SK-N-SH treated with all-trans-retinoic acid at 6 μM for 48 hours (cell line): ENCODE measurements at regions not wholly inside any gene's neighbourhood (a gene's known extent, or its start where the extent isn't known, plus 50 kb on each side); places are given as distances from the start of the nearest gene placed in this dataset.

Experiments used
- ARNTL ChIP-seq: fragments of 450-650 bp; formaldehyde crosslinking; IDR thresholded peaks from 2 replicates; pipeline ENCODE4 v1.5.0; 2020; ENCODE audit warnings: low read depth, mild to moderate bottlenecking, moderate library complexity, borderline replicate concordance
- CSDC2 ChIP-seq: fragments of 250-450 bp; sonication (Bioruptor Pico); IDR thresholded peaks from 2 replicates; pipeline ENCODE4 v1.5.0; 2020; ENCODE audit warnings: mild to moderate bottlenecking, moderate library complexity
- ESRRG ChIP-seq: fragments of 250-450 bp; sonication (Bioruptor Pico); IDR thresholded peaks from 2 replicates; pipeline ENCODE4 v1.6.1; 2021; ENCODE audit warnings: mild to moderate bottlenecking
- PPARA ChIP-seq: fragments of 250-450 bp; sonication (Bioruptor Pico); IDR thresholded peaks from 2 replicates; pipeline ENCODE4 v1.5.0; 2020; ENCODE audit warnings: mild to moderate bottlenecking, borderline replicate concordance
- SNAI2 ChIP-seq: fragments of 250-450 bp; sonication (Bioruptor Pico); IDR thresholded peaks from 2 replicates; pipeline ENCODE4 v1.5.0; 2020; ENCODE audit warnings: mild to moderate bottlenecking, moderate library complexity
- TCF4 ChIP-seq: fragments of 250-450 bp; sonication (Bioruptor Pico); IDR thresholded peaks from 2 replicates; pipeline ENCODE4 v1.8.0; 2021; ENCODE audit warnings: mild to moderate bottlenecking, moderate library complexity, borderline replicate concordance
- ZC3H10 ChIP-seq: fragments of 250-450 bp; sonication (Bioruptor Pico); IDR thresholded peaks from 2 replicates; pipeline ENCODE4 v1.5.1; 2021; ENCODE audit warnings: mild to moderate bottlenecking, moderate library complexity
- ZFP3 ChIP-seq: fragments of 250-450 bp; sonication (Bioruptor Pico); IDR thresholded peaks from 2 replicates; pipeline ENCODE4 v1.5.0; 2020; ENCODE audit warnings: mild to moderate bottlenecking, moderate library complexity
- ZFP30 ChIP-seq: fragments of 450-650 bp; formaldehyde crosslinking; IDR thresholded peaks from 2 replicates; pipeline ENCODE4 v1.5.0; 2022; ENCODE audit warnings: mild to moderate bottlenecking, moderate library complexity
- ZNF8 ChIP-seq: fragments of 450-650 bp; formaldehyde crosslinking; IDR thresholded peaks from 2 replicates; pipeline ENCODE4 v1.5.0; 2020; ENCODE audit warnings: mild to moderate bottlenecking, moderate library complexity
- TF ChIP-seq, protein P1 (sequence below): fragments of 250-450 bp; sonication (Bioruptor Pico); IDR thresholded peaks from 2 replicates; pipeline ENCODE4 v1.8.0; 2020; ENCODE audit warnings: mild to moderate bottlenecking, moderate library complexity, borderline replicate concordance
- TF ChIP-seq, protein P2 (sequence below): fragments of 250-450 bp; sonication (Bioruptor Pico); IDR thresholded peaks from 2 replicates; pipeline ENCODE4 v1.5.1; 2020; ENCODE audit warnings: low read depth, mild to moderate bottlenecking, moderate library complexity
- TF ChIP-seq, protein P3 (sequence below): fragments of 250-450 bp; sonication (Bioruptor Pico); IDR thresholded peaks from 2 replicates; pipeline ENCODE4 v1.5.0; 2020; ENCODE audit warnings: mild to moderate bottlenecking, moderate library complexity
- TF ChIP-seq, protein P4 (sequence below): fragments of 250-450 bp; sonication (Bioruptor Pico); IDR thresholded peaks from 2 replicates; pipeline ENCODE4 v1.5.1; 2021; ENCODE audit warnings: mild to moderate bottlenecking, moderate library complexity

DNA sequence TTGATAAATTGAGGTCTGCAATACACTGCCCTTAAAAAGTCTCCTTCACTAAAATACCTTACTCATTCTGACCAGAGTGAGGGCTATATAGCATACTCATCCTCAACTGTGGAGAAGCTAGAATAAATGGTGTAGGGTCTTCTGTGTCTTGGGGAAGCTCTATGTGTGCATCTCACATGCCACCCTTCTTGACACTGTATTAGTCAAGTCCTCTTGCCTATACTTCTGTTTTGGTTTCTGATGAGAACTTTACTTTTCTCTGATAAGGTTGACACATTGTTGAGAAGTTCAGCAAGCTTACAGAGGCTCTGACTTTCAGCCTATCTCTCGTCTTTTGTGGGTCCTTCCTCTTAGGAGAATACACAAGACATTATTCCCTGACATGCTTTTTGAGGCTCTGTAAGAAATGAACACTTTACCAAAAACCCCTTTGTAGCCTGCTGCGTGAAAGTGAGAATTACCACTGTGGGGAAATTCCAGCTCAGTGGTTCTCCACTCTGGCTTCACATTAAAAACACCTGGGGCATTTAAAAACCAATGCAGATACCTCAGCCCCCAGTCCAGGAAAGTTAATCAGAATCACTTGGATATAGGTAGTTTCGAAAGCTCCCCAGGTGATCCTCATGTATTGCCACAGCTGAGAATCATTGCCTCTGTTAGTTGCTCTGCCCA, 372.1 kb upstream of the HS3ST5 start:
- TF ChIP-seq PPARA (CRISPR knock-in tag), result no peak
- no peak for TF ChIP-seq ZFP3 (CRISPR knock-in tag)
- TF ChIP-seq, protein P1, sequence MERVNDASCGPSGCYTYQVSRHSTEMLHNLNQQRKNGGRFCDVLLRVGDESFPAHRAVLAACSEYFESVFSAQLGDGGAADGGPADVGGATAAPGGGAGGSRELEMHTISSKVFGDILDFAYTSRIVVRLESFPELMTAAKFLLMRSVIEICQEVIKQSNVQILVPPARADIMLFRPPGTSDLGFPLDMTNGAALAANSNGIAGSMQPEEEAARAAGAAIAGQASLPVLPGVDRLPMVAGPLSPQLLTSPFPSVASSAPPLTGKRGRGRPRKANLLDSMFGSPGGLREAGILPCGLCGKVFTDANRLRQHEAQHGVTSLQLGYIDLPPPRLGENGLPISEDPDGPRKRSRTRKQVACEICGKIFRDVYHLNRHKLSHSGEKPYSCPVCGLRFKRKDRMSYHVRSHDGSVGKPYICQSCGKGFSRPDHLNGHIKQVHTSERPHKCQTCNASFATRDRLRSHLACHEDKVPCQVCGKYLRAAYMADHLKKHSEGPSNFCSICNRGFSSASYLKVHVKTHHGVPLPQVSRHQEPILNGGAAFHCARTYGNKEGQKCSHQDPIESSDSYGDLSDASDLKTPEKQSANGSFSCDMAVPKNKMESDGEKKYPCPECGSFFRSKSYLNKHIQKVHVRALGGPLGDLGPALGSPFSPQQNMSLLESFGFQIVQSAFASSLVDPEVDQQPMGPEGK (CRISPR knock-in tag), result no peak
- no peak for TF ChIP-seq ESRRG (CRISPR knock-in tag)
- TF ChIP-seq, protein P2, sequence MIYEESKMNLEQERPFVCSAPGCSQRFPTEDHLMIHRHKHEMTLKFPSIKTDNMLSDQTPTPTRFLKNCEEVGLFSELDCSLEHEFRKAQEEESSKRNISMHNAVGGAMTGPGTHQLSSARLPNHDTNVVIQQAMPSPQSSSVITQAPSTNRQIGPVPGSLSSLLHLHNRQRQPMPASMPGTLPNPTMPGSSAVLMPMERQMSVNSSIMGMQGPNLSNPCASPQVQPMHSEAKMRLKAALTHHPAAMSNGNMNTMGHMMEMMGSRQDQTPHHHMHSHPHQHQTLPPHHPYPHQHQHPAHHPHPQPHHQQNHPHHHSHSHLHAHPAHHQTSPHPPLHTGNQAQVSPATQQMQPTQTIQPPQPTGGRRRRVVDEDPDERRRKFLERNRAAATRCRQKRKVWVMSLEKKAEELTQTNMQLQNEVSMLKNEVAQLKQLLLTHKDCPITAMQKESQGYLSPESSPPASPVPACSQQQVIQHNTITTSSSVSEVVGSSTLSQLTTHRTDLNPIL (CRISPR knock-in tag), result no peak
- TF ChIP-seq ZC3H10 (CRISPR knock-in tag), result no peak
- TF ChIP-seq, protein P3, sequence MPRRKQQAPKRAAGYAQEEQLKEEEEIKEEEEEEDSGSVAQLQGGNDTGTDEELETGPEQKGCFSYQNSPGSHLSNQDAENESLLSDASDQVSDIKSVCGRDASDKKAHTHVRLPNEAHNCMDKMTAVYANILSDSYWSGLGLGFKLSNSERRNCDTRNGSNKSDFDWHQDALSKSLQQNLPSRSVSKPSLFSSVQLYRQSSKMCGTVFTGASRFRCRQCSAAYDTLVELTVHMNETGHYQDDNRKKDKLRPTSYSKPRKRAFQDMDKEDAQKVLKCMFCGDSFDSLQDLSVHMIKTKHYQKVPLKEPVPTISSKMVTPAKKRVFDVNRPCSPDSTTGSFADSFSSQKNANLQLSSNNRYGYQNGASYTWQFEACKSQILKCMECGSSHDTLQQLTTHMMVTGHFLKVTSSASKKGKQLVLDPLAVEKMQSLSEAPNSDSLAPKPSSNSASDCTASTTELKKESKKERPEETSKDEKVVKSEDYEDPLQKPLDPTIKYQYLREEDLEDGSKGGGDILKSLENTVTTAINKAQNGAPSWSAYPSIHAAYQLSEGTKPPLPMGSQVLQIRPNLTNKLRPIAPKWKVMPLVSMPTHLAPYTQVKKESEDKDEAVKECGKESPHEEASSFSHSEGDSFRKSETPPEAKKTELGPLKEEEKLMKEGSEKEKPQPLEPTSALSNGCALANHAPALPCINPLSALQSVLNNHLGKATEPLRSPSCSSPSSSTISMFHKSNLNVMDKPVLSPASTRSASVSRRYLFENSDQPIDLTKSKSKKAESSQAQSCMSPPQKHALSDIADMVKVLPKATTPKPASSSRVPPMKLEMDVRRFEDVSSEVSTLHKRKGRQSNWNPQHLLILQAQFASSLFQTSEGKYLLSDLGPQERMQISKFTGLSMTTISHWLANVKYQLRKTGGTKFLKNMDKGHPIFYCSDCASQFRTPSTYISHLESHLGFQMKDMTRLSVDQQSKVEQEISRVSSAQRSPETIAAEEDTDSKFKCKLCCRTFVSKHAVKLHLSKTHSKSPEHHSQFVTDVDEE (CRISPR knock-in tag), result no peak
- TF ChIP-seq, protein P4, sequence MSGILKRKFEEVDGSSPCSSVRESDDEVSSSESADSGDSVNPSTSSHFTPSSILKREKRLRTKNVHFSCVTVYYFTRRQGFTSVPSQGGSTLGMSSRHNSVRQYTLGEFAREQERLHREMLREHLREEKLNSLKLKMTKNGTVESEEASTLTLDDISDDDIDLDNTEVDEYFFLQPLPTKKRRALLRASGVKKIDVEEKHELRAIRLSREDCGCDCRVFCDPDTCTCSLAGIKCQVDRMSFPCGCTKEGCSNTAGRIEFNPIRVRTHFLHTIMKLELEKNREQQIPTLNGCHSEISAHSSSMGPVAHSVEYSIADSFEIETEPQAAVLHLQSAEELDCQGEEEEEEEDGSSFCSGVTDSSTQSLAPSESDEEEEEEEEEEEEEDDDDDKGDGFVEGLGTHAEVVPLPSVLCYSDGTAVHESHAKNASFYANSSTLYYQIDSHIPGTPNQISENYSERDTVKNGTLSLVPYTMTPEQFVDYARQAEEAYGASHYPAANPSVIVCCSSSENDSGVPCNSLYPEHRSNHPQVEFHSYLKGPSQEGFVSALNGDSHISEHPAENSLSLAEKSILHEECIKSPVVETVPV (CRISPR knock-in tag), result no peak
- no peak for TF ChIP-seq ZFP30 (CRISPR knock-in tag)
- TF ChIP-seq TCF4 (CRISPR knock-in tag), result no peak
- TF ChIP-seq CSDC2 (CRISPR knock-in tag), result no peak
- no peak for TF ChIP-seq ARNTL
- TF ChIP-seq ZNF8, result no peak
- no peak for TF ChIP-seq SNAI2 (CRISPR knock-in tag)
